GM21526 (cell line): ENCODE measurements at regions not wholly inside any gene's neighbourhood (a gene's known extent, or its start where the extent isn't known, plus 50 kb on each side); places are given as distances from the start of the nearest gene placed in this dataset.

Source experiments
- ATAC-seq: cut with Tn5 transposase; IDR thresholded peaks from one replicate; pipeline ENCODE4 v1.9.1; 2021; ENCODE audit warnings: moderate library complexity; ENCODE audit not compliant: unreplicated experiment, low FRiP score

DNA sequence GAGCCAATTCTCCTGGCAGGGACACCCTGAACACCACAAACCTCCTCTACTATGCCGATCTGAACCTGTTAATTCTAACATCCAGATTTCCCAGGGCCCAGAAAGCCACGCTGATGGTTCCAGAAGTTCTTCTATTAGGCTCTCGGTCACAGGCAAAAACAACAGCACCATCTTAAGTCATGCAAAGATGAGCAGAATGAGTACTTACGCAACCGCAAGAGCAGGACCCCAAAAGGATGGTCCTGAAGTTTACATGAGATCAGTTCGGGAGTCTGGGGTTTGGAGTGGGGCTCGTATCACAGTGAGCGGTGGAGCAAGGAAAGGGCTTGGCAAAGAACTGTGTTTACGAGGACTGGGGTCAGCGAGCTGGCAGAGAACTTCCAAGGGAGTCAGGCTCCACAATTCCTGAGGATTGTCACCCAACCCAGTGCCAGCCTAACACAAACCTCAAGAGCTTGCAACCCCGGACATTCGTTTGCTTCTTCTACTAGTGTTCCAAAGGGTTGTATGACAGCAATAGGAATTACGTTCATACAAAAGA, 532.6 kb downstream of the TNS3 start:
- ATAC-seq = no peak

DNA sequence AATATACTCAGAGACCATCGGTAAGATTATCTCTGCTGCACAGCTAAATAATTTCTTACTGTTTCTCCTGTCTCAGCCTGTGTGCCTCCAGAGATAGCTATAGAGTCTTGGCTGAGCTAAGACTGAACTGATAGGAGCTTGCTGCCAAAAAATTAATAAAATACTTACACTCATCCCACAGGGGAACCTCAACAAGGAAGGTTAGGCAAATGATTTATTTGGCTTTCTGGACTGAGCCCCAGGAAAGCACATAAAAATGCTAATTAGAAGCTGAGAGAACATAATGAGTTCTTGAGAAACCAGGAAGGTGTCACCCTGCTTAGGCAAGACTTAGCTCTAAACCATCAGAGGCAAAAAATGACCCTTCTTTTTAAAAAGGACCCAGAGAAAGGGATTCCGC, 534.5 kb downstream of the TNS3 start:
- ATAC-seq = no peak

DNA sequence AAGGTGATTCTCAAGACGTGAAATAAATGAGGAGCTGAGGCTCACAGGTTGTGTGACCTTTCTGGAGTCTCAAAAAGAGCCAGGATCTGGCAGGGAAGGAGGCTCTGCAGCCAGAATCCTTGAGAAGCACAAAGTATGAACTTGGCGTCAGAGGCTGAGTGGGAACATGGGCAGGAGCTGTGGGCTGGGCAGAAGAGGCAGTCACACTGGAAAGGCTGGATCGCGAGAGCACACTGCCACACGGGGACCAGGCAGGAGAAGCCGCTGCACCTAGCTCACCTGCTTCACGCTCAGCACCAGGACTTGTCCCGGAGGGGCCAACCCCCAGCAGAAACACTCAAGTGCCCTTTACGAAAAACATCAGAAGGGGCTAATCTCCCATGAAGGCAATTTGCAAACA, 535.0 kb downstream of the TNS3 start:
- ATAC-seq = no peak

DNA sequence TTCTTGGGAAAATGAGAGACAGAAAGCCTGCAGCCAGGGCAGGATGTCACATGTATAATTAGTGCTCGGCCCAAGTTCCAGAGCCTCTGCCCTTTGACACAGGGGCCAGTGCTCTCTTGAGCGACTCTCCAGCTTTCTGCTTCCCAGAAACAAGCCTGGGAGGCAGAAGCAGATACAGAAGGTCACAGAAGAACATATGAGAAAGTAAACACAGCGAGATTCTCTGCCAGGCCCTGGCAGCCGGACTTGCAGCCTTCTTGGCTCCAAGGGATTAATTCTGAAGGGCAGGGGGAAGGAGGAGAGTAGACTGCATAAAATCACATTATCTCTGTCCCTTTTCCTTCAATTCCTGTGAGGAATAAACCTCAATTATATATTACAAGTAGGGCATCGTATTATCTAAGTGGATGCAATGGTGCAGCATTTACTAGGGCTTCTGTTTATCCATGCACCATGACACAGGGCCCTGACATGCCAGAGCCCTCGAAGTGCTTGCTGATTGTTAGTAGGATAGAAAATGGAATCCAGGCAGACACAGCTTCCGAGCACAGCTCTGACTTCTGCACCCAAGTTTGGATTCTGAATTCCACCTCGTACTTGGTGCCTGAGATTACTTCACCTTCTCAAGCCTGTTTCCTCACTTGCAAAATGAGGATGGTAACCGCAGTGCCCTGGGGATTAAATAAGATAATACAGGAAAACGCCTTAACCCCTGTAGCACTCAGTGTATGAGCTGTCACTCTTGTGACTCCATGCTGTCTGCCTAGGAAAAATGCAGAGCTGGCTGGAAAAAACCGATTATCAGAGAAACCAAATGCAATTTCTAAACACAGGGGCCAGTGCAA, 536.5 kb downstream of the TNS3 start:
- no peak for ATAC-seq

DNA sequence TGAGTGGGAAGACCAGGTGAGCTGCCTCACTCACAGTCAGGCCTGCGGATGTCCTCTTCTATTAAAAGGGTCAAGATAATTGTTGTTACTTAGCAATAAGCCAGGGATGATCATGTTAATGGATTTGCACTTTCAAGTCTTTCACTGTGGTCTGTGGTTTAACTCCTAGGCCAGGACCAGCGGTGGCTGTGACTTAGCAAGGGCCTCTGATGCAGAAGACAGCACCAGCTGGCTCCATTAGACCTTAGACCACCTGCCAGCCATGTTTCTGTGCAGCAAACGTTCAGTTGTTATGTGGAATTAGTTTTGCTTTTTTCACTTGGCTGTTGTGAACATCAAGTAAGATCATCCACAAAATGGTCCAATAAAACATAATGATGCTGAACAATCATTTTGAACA, 537.3 kb downstream of the TNS3 start:
- no peak for ATAC-seq

DNA sequence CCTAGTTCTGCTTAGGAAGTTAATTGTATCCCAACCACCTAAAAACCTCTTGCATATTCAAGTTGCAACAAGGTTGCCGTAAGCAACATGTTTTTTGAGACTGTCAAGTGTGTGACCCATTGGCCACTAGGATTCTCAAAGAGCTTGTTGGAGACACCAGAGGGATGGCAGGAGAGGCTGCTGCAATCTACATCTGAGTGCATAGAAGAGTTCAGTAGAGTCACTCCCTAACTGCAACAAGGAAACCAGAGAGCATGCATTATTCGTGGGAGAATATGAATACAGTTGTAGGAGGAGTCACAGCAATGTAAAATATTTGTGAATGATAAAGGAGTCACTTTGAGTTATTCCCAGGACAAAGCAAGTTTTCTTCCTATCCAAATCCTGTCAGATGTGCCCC, 538.6 kb downstream of the TNS3 start:
- no peak for ATAC-seq

DNA sequence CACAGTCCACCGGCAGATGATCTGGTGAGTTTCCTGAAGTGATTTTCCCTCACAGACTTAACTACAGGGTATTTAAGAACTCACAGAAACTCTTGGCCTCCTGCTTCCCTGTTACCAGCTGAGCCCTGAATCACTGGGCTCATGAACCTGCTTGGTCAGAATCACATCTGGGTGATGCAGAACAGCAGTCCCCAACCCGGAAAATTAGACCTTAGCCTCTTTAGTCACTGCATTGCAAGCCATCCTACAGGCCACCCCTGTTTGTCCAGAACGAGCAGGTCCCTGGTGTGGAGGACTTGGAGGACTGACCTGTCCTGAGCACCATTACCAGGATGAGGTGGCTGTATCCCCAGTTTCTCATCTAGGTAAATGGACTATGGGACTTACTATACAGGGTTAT, 539.2 kb downstream of the TNS3 start:
- ATAC-seq = no peak

DNA sequence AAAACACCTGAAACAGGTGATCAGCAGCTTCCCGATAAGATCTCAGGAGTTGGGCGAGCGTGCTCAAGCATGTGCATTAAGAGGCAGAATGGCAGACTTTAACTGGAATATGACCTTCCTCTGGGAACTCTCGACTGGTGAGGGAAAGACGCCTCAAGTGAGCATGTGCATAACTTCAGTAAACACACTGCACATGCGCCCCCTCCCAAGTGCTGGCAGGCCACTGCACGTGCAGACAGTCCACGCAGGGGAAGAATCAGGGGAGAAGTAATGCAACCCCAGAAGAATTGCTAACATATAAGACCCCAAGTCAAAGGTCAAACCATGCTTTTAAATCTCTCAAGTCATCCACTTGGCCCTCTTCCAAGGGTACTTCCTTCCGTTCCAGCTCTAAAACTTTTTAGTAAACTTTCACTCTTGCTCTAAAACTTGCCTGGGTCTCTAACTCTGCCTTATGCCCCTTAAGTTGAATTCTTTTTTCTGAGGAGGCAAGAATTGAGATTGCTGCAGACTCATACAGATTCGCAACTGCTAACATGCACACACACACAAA, 541.0 kb downstream of the TNS3 start:
- no peak for ATAC-seq

DNA sequence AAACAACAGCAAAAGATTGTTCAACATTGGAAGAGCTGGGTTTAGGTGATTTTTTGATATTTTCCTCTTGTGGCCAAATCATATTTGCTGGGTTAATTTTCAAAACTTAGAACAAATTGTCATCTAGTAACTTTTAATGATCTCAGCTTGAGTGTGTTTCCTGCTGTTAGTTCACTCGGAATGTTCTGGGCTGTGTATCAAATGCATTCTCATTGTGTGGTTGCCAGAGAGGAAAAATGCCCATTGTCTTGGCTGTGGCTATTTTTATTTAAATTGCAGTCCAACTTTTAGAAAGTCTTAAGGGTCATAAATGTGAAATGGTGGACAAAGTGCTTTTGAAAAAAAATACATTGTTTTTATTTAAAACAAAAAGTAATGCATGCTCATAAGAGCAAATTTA, 542.0 kb downstream of the TNS3 start:
- ATAC-seq = no peak

DNA sequence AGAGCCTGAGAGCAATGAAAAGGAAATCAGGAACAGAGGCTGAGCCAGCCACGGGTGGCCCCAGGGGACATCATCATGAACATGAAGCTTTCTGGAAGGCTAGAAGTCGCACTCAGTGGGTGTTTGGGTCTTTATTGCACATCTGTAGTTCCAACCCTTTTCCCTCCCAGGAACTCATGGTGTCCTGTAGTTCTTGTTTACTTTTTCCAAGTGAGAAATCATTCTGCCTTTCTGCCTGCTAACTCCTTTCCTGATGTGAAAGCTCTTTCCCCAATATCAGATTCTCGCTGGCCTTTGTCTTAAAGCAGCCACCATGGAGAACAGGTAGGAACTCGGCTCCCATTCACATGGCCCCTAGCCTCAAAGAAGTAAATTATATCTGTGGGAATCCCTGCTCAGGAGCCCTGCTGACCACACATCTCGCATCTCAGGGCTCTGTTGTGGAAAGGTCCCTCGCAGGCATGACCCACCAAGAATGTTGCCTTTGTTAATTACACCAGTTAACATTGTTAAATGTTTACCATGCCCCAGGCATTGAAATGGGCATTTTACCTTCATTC, 542.7 kb downstream of the TNS3 start:
- ATAC-seq = no peak

DNA sequence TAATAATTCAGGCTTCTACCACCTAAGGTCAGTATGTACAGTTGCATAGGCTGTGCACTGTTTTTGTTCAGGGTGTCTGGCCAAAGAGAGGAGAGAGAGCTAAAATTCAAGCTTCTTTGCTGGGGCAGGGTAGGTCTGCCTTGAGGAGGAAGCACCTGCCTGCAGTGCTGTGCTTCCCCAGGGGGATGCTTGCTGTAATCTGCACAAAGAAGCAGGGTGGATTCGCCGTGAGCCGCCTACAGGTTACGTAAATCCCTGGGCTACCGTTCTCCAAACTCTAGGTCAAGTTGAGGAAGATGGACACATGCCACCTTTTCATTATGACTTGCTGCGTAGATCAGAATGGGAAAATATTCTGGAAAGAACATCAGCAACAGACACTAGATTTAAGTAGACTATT, 543.3 kb downstream of the TNS3 start:
- no peak for ATAC-seq

DNA sequence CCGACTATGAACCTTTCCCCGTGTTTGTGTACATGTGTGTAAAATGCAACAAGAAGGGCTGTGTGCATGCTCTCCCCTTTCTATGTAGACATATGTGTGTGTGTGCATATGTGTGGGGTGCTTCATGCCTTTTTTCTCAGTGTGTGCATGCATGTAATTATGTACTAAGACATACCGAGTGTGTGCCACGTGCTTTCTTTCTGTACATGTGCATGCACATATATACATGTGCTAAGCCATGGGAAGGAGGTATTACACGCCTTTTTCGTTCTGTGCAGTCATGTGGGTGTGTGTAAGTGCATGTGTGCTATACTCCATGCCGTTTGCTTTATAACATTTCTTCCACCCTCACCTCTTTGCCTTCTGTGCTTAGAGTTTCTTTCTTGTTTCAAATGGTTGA, 544.3 kb downstream of the TNS3 start:
- no peak for ATAC-seq

DNA sequence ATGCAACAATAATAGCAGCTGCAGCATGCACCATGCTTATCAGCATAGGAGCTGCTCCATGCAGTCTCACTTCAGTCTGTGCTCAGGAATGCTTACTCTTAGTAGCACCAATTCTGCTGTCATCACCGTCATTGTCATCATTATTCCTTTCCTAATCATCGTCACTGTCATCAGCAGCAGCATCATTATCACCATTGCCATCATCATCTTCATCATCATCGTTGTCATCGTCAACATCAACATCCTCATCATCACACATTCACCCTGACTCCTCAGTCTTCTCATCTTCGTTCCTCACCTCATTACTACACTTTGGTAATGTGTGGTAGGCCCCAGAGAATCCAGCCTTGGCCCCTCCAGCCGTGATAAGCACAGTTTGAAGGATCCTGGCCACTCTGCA, 545.0 kb downstream of the TNS3 start:
- no peak for ATAC-seq

DNA sequence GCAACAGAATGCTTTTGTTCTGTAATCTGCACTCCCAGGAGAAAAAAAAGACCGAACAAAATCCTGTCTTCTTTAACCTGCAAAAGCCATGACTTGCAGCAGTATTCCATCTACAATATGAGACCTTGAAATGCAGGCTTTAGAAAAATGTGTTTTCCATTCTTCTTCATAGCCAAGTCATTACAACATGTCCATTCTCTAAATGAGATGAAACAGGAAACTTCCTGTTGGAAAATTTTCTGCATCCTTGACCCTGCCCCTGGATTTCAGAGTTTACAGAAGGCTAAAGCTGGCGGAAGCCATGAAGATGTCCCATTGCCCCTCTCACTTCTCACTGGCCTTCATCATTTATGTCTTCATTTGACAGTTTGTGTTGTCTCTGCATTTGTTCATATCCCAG, 546.4 kb downstream of the TNS3 start:
- ATAC-seq = no peak

DNA sequence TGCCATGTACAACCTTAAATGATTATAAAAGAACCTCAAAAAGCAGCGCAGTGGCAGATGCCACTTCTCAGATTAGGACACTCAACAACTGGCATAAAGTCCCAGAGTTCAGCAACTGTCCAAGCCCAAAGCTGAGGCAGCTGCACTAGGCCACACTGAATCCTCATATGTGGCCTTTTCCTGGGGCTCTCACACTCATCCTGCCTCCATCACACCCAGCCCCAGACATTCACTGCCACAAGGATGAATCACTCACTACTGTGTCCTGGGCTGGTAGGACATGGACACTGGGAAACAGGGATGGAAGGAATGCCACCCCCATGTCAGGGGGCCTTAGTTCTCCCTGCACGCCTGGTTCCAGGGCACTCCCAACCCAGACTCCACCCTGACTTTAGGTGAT, 547.7 kb downstream of the TNS3 start:
- ATAC-seq = no peak

DNA sequence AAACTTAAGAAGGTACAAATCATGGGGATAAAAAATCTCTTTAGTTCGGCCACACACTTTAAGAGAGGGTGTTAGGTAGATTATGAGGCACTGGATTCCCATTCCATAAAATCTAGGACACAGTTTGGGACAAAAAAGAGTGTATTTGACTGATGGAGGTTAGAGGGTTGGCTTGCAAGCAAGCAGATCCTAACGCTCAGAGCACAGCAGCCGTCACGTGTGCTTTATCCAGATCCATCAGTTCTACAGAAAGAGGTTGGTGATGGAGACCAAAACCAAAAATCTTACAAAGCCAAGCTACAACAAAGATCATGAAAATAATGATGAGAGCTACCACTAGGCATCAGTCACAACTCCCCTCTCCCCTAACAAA, 549.4 kb downstream of the TNS3 start:
- ATAC-seq = no peak

DNA sequence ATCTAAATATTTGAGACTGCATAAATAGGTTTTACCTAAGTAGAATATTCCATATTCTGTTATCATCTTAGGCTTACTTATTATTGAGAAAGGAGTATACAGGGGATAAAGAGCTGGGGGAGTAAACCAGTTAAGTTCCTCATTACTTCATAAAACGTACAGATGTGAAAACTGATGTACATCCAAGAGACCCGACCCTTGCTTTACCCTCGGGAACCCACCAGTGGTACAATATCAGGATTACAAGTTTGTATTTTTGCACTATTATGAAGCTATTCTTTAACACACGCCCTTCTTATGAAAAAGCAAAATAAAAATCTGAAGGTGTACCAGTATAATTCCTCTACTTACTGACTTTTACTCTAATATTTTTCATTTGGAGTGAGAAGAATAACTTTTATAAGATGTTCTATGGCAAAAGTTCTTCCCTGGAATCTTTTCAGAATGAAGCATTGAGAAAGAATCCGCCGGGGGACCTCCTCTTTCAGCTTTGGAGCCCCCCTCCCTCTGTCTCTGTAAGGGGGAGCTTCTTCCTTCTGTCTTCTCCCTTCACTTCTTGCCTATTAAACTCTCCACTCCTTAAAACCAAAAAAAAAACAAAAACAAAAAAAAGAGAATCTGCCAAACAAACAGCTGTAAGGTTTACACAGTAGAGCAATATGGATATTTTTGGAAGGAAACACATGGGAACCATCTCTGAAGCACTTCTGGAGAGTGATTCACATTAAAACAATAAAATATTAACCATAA, 550.0 kb downstream of the TNS3 start:
- no peak for ATAC-seq

DNA sequence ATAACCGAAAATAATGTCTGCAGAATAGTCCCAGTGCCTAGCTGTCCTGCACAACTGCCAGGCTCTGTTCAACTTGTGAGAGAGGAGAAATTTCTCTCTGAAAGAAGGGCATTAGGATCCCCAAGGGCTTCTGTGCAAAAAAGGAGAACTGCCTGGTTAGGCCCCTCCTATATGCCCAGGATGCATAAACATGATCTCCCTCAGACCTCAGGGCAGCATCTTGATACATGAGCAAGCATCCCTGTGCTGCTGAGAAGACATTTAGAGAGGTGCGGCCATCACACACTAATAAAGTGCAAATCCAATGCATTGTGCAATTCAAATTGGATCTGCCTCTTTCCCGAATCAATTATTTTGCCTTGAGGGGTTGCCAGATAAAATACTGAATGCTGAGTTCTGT, 553.6 kb downstream of the TNS3 start:
- ATAC-seq = no peak

DNA sequence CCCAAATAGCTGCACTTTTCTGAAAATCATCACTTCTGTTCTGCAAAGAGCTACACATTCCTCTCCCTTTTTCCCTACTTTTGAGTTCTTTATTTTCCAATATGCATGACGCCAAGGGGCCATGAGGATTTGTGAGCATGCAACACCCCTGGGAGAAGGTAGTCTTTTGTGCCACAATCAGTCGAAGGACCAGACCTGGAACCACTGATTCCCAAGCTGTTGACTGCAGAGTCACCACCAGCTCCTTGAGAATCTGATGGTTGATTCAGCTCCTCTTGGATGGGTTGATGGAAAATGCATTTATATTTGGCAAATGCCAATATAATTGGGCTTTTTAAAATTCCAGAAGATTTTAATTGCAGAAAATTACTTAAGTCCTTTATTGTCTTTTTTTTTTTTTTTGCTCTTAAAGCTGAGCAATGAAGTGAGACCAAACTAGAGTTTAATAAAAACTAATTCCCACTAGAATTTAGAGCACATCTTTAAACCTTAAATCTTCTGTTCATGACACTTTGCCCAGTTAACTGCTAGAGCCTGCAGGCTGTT, 554.1 kb downstream of the TNS3 start:
- no peak for ATAC-seq

DNA sequence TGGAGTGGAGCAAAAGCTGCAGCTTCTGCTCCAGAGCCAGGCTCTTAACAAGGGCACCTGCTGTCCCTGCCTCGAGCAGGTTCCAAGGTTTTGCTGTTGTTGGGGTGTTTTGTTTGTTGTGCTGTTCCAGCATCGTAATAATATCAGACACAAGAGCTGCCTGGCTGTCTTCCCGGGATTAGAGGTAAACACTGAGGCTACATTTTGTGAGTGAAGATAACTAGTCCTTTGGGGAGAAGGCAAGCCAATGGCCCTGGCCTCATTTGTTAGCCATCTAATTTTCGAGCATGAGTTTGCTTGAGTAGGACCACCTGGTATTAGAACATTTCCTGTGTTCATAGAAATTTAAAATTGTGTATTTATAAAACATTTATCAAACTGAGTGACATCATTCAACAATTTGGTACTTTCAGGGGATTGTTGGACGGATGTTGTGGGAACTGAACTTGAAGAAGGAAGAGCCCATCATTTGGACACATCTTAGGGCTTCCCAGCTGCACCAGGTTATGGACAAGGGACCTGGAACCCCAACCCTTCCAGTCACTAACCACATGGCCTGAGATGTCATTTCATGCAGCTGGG, 555.0 kb downstream of the TNS3 start:
- ATAC-seq = no peak

DNA sequence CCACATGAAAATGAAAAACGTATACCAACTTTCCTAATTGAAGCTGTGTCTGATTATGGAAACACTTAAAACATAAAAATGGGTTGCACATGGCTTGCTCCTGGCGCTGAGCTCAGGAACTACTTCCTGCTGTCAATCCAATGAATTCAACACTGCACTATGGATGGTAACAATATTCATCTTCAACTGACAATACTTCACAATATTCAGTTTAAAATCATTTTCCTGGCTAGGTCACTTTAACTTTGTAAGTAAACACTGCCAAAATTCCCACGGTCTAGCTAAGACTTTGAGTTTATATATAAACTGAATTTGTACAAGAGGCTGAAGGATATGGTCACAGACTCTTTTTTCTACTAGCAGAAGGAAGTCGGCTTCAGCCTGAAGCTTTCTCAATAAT, 556.9 kb downstream of the TNS3 start:
- no peak for ATAC-seq
